Stomach smooth muscle (tissue), 2 donors: ENCODE measurements at regions not wholly inside any gene's neighbourhood (a gene's known extent, or its start where the extent isn't known, plus 50 kb on each side); places are given as distances from the start of the nearest gene placed in this dataset.

ENCODE experiments used
- H3K27ac ChIP-seq: one replicate; pipeline ENCODE4 v1.7.0; 2013; ENCODE audit warnings: mild to moderate bottlenecking, low read length, inconsistent platforms
- H3K27me3 ChIP-seq, 2 donors: one replicate each; pipeline ENCODE4 v1.7.0; 2013; ENCODE audit warnings: low read length in 2 of 2; ENCODE audit not compliant: insufficient read depth in 2 of 2, control insufficient read depth in 1 of 2
- H3K36me3 ChIP-seq, 2 donors: one replicate each; pipeline ENCODE4 v1.7.0; 2013; ENCODE audit warnings: low read length in 2 of 2; ENCODE audit not compliant: control insufficient read depth in 2 of 2, insufficient read depth in 2 of 2
- H3K4me1 ChIP-seq: one replicate; pipeline ENCODE4 v1.7.0; 2013; ENCODE audit warnings: low read length; ENCODE audit not compliant: control insufficient read depth, insufficient read depth
- H3K4me3 ChIP-seq, 2 donors: one replicate each; pipeline ENCODE4 v1.7.0; 2013; ENCODE audit warnings: low read length in 2 of 2
- H3K9ac ChIP-seq, 2 donors: one replicate each; pipeline ENCODE4 v1.7.0; 2013; ENCODE audit warnings: low read length in 2 of 2, mild to moderate bottlenecking in 1 of 2
- H3K9me3 ChIP-seq, 2 donors: one replicate each; pipeline ENCODE4 v1.7.0; 2013; ENCODE audit warnings: low read length in 2 of 2; ENCODE audit not compliant: control insufficient read depth in 2 of 2
- donor health status: healthy.
- donor health status: Pancreatic carcinoma.

GRCh38 chr1:55285834-55286233 lies 70.7 kb upstream of the USP24 start:
- Histone ChIP-seq H3K4me3 (no peak overlapping the region), H3K9ac (no peak overlapping the region), H3K4me1 (no peaks in the 10 kb centered on the region), H3K9me3 (no peaks in the 10 kb centered on the region), H3K36me3 (no peaks in the 10 kb centered on the region), H3K27me3 (peaks cover 0 to 4% of the 10 kb centered on the region in 2 donors), H3K27ac (no peak overlapping the region)

DNA sequence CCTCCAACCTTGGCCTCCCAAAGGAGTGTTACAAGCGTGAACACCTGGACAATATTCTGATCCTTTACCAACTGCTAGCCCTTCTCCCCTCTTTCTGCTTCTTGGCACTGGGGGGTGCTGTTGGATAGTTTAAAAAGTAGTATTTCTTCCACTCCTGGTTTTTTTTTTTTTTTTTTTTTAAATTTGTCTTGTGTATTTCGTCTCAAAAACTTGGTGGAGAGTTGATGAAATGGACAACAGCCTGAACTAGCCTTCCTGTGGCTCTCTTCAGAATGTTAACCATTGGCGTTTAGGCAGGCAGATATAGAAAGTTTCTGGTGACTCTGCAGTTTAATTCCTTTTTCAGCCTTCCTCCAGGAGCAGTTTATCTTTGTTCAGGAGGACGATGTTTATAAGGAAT lies 69.7 kb upstream of the USP24 start:
- Histone ChIP-seq H3K4me1 (no peaks in the 10 kb centered on the region), H3K36me3 (no peaks in the 10 kb centered on the region), H3K4me3 (peak overlapping the region in 1 of 2 donors; percentile 10), H3K9me3 (no peaks in the 10 kb centered on the region), H3K27ac (no peak overlapping the region), H3K27me3 (peaks cover 0 to 4% of the 10 kb centered on the region in 2 donors), H3K9ac (no peak overlapping the region)

DNA sequence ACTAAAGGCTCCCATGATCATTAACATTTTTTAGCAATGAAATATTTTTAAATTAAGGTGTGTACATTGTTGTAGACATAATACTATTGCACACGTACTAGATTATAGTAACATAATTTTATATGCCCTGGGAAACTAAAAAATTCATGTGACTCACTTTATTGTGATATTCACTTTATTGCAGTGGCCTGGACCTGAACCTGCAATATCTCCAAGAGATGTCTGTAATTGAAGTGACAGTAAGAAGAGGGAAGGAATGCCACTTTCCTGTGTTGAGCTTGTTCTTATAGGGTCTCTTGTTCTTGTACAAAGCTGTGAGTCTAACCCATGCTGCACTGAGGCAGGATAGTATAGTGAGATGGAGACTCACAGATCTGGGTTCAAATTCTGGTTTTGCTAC lies 66.9 kb upstream of the USP24 start:
- peaks cover 5% of the 10 kb centered on the region for H3K4me1 ChIP-seq
- peaks cover 0 to 2% of the 10 kb centered on the region in 2 donors for H3K27me3 ChIP-seq
- H3K36me3 ChIP-seq: no peaks in the 10 kb centered on the region
- H3K9ac ChIP-seq: no peak overlapping the region
- H3K9me3 ChIP-seq: no peaks in the 10 kb centered on the region
- no peak overlapping the region for H3K4me3 ChIP-seq
- H3K27ac ChIP-seq: no peak overlapping the region

GRCh38 chr1:55280731-55281130 lies 65.6 kb upstream of the USP24 start:
- H3K4me1 ChIP-seq: peaks cover 8% of the 10 kb centered on the region
- H3K27ac ChIP-seq: no peak overlapping the region
- no peak overlapping the region for H3K4me3 ChIP-seq
- H3K36me3 ChIP-seq: no peaks in the 10 kb centered on the region
- no peaks in the 10 kb centered on the region for H3K9me3 ChIP-seq
- H3K27me3 ChIP-seq: peaks cover 0 to 2% of the 10 kb centered on the region in 2 donors
- H3K9ac ChIP-seq: no peak overlapping the region

GRCh38 chr1:55279627-55280026 lies 64.5 kb upstream of the USP24 start:
- Histone ChIP-seq H3K9me3 (no peaks in the 10 kb centered on the region), H3K4me1 (peaks cover 9% of the 10 kb centered on the region), H3K4me3 (no peak overlapping the region), H3K27me3 (peaks cover 0 to 2% of the 10 kb centered on the region in 2 donors), H3K9ac (no peak overlapping the region), H3K36me3 (no peaks in the 10 kb centered on the region), H3K27ac (no peak overlapping the region)

- Histone ChIP-seq H3K36me3 (no peaks in the 10 kb centered on the region), H3K9ac (no peak overlapping the region), H3K4me3 (no peak overlapping the region), H3K27ac (no peak overlapping the region), H3K4me1 (peaks cover 9% of the 10 kb centered on the region), H3K27me3 (peaks cover 0 to under 1% of the 10 kb centered on the region in 2 donors), H3K9me3 (no peaks in the 10 kb centered on the region)
Measured at GRCh38 chr1:55278378-55278777, 63.2 kb upstream of the USP24 start.

- H3K9ac ChIP-seq: no peak overlapping the region
- no peaks in the 10 kb centered on the region for H3K36me3 ChIP-seq
- H3K4me1 ChIP-seq: peaks cover 9% of the 10 kb centered on the region
- H3K27ac ChIP-seq: no peak overlapping the region
- no peaks in the 10 kb centered on the region for H3K9me3 ChIP-seq
- H3K4me3 ChIP-seq: peak overlapping the region; percentile 26 to 29
- H3K27me3 ChIP-seq: no peaks in the 10 kb centered on the region
Measured at GRCh38 chr1:55277377-55278130, 62.4 kb upstream of the USP24 start.

- Histone ChIP-seq H3K27me3 (no peaks in the 10 kb centered on the region), H3K4me1 (peaks cover 9% of the 10 kb centered on the region), H3K9ac (no peak overlapping the region), H3K9me3 (no peaks in the 10 kb centered on the region), H3K36me3 (no peaks in the 10 kb centered on the region), H3K4me3 (no peak overlapping the region), H3K27ac (peak overlapping the region; percentile 11)
Measured at GRCh38 chr1:55276671-55277376, 61.7 kb upstream of the USP24 start.

DNA sequence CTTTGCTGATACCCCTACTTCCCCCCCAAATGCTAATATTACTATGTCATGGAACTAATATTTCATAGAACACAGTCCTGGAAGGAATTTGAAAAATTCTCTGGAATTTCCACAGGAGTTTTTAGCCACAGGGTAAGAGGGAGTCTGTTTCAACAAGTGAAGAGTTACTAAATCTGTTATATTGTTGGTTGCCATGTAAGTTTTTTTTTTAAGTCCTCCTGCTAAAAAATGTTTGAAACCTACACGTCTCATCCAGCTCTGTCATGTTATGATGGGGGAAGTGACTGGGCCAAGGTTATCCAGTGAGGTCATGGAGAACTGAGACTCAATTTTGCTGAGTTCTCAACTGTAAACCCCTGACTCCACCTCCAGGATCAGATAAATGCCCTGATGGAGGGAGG lies 60.8 kb upstream of the USP24 start:
- no peak overlapping the region for H3K9ac ChIP-seq
- H3K4me1 ChIP-seq: peaks cover 9% of the 10 kb centered on the region
- no peaks in the 10 kb centered on the region for H3K9me3 ChIP-seq
- no peak overlapping the region for H3K27ac ChIP-seq
- no peaks in the 10 kb centered on the region for H3K27me3 ChIP-seq
- H3K36me3 ChIP-seq: no peaks in the 10 kb centered on the region
- no peak overlapping the region for H3K4me3 ChIP-seq

GRCh38 chr1:55275151-55275748 lies 60.1 kb upstream of the USP24 start:
- H3K27me3 ChIP-seq: no peaks in the 10 kb centered on the region
- H3K4me3 ChIP-seq: no peak overlapping the region
- peaks cover 9% of the 10 kb centered on the region for H3K4me1 ChIP-seq
- H3K27ac ChIP-seq: no peak overlapping the region
- H3K9me3 ChIP-seq: no peaks in the 10 kb centered on the region
- peak overlapping the region in 1 of 2 donors; percentile 13 for H3K9ac ChIP-seq
- no peaks in the 10 kb centered on the region for H3K36me3 ChIP-seq
